ENCODE measurements at regions not wholly inside any gene's neighbourhood (a gene's known extent, or its start where the extent isn't known, plus 50 kb on each side); places are given as distances from the start of the nearest gene placed in this dataset.

- TF ChIP-seq POLR2AphosphoS5 (IDR thresholded peaks at IDR 0.05) (no peak), CTCF (IDR thresholded peaks at IDR 0.05) (no peak)
These were observed 85.7 kb upstream of the NIPBL start for GRCh38 chr5:36790847-36791246.

All from breast epithelium (tissue), 3 donors.